Astrocyte (in vitro differentiated cells and primary cell): ENCODE measurements at regions not wholly inside any gene's neighbourhood (a gene's known extent, or its start where the extent isn't known, plus 50 kb on each side); places are given as distances from the start of the nearest gene placed in this dataset.
"Not testable (repeated sequence)": the region's sequence is repeated elsewhere in the genome, so short reads cannot be mapped to it uniquely, and the experiment has no call there.

Experiments used
- CTCF ChIP-seq: IDR thresholded peaks from 2 replicates; pipeline ENCODE4 v1.5.1; 2011; ENCODE audit warnings: low read depth, mild to moderate bottlenecking, inconsistent platforms, low read length, moderate library complexity; ENCODE audit not compliant: insufficient read depth
- EZH2 ChIP-seq: IDR thresholded peaks from 2 replicates; pipeline ENCODE4 v1.6.1; 2012; ENCODE audit warnings: mild to moderate bottlenecking, low read length, inconsistent platforms; ENCODE audit not compliant: insufficient read depth

- not testable (repeated sequence) for TF ChIP-seq CTCF, EZH2
Measured at GRCh38 chr4:187408447-187408846, 587.1 kb upstream of the ZFP42 start.
